ENCODE measurements at regions not wholly inside any gene's neighbourhood (a gene's known extent, or its start where the extent isn't known, plus 50 kb on each side); places are given as distances from the start of the nearest gene placed in this dataset.

DNA sequence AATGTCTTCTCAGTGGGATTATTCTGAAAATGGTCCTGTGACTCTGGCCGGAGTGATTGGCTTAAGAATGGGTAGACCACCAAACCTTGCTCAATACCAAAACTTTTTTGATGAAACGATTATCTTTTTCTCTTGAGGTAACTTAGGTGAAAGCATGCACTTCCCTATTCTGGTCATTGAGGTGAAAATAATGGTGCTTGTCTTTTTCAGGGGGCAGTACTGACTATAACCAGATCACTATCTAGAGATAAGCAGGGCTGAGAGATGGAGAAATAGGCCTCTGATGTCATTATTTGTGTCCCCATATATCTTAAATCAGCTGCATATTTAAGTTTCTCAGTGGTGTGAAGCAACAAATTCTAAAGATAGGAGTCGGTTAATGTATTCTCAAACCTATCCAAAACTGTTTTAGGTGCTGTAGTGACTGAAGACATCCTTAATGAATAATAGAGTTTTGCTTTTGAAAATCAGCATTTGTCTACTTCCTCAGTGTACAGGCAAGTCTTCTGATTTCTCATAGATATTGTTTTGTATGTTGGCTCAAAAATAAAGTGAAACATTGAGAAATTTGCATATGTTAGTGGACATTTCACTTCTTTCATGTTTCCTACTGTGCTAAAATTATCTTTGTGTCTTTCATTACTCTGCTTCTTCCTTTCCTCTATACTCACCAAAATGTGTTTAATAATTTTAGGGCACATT lies 735.3 kb upstream of the ADGRL4 start:
- TF ChIP-seq, protein P1, sequence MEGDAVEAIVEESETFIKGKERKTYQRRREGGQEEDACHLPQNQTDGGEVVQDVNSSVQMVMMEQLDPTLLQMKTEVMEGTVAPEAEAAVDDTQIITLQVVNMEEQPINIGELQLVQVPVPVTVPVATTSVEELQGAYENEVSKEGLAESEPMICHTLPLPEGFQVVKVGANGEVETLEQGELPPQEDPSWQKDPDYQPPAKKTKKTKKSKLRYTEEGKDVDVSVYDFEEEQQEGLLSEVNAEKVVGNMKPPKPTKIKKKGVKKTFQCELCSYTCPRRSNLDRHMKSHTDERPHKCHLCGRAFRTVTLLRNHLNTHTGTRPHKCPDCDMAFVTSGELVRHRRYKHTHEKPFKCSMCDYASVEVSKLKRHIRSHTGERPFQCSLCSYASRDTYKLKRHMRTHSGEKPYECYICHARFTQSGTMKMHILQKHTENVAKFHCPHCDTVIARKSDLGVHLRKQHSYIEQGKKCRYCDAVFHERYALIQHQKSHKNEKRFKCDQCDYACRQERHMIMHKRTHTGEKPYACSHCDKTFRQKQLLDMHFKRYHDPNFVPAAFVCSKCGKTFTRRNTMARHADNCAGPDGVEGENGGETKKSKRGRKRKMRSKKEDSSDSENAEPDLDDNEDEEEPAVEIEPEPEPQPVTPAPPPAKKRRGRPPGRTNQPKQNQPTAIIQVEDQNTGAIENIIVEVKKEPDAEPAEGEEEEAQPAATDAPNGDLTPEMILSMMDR (IDR thresholded peaks at IDR 0.05): no peak
- no peak for TF ChIP-seq POLR2A (IDR thresholded peaks at IDR 0.05)

Measured in adrenal gland (tissue), 5 donors.